HEK293 (cell line): ENCODE measurements at regions not wholly inside any gene's neighbourhood (a gene's known extent, or its start where the extent isn't known, plus 50 kb on each side); places are given as distances from the start of the nearest gene placed in this dataset.

ENCODE experiments used
- HOXA7 ChIP-seq: sonication (generic); formaldehyde crosslinking; IDR thresholded peaks from 2 replicates; pipeline ENCODE4 v1.8.1; 2022; ENCODE audit warnings: missing genetic modification reagents, borderline replicate concordance
- KLF10 ChIP-seq: fragments of 450-650 bp; IDR thresholded peaks from 2 replicates; pipeline ENCODE4 v1.5.1; 2018; ENCODE audit warnings: missing biosample characterization, mild to moderate bottlenecking, missing genetic modification characterization
- SP7 ChIP-seq: fragments of 450-650 bp; formaldehyde crosslinking; IDR thresholded peaks from 2 replicates; pipeline ENCODE4 v1.5.1; 2016; ENCODE audit warnings: missing biosample characterization, missing genetic modification characterization
- ZNF138 ChIP-seq: fragments of 450-650 bp; formaldehyde crosslinking; IDR thresholded peaks from 2 replicates; pipeline ENCODE4 v1.5.1; 2016; ENCODE audit warnings: missing biosample characterization, missing genetic modification characterization, borderline replicate concordance
- ZNF2 ChIP-seq: fragments of 450-650 bp; formaldehyde crosslinking; IDR thresholded peaks from 2 replicates; pipeline ENCODE4 v1.5.1; 2016; ENCODE audit warnings: missing biosample characterization, missing genetic modification characterization
- ZNF473 ChIP-seq: fragments of 450-650 bp; formaldehyde crosslinking; IDR thresholded peaks from 2 replicates; pipeline ENCODE4 v1.5.1; 2017; ENCODE audit warnings: missing biosample characterization, missing genetic modification characterization
- TF ChIP-seq, protein P1 (sequence below): fragments of 450-650 bp; formaldehyde crosslinking; IDR thresholded peaks from 2 replicates; pipeline ENCODE4 v1.5.1; 2016; ENCODE audit warnings: missing biosample characterization, missing genetic modification characterization

- no peak for TF ChIP-seq KLF10 (tag by site-specific recombination)
- TF ChIP-seq, protein P1, sequence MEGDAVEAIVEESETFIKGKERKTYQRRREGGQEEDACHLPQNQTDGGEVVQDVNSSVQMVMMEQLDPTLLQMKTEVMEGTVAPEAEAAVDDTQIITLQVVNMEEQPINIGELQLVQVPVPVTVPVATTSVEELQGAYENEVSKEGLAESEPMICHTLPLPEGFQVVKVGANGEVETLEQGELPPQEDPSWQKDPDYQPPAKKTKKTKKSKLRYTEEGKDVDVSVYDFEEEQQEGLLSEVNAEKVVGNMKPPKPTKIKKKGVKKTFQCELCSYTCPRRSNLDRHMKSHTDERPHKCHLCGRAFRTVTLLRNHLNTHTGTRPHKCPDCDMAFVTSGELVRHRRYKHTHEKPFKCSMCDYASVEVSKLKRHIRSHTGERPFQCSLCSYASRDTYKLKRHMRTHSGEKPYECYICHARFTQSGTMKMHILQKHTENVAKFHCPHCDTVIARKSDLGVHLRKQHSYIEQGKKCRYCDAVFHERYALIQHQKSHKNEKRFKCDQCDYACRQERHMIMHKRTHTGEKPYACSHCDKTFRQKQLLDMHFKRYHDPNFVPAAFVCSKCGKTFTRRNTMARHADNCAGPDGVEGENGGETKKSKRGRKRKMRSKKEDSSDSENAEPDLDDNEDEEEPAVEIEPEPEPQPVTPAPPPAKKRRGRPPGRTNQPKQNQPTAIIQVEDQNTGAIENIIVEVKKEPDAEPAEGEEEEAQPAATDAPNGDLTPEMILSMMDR (tag by site-specific recombination), result no peak
- no peak for TF ChIP-seq ZNF2 (tag by site-specific recombination)
- TF ChIP-seq ZNF473 (tag by site-specific recombination), result no peak
- no peak for TF ChIP-seq ZNF138 (tag by site-specific recombination)
- no peak for TF ChIP-seq SP7 (tag by site-specific recombination)
- TF ChIP-seq HOXA7 (CRISPR knock-in tag), result no peak
Observed at GRCh38 chr13:78485803-78486202, 117.5 kb downstream of the POU4F1 start.
